Aorta (tissue), 5 donors: ENCODE measurements at regions not wholly inside any gene's neighbourhood (a gene's known extent, or its start where the extent isn't known, plus 50 kb on each side); places are given as distances from the start of the nearest gene placed in this dataset.

Source experiments
- ATAC-seq: fragments of 200-7000 bp; cut with Tn5 transposase; one replicate; pipeline ENCODE4 v1.9.1; 2022; ENCODE audit warnings: moderate library complexity; ENCODE audit not compliant: low FRiP score
- DNase-seq, 2 donors: peaks; one replicate each; pipeline ENCODE4 v3.0.0-alpha.2; 2020
- H3K27ac ChIP-seq, 2 donors: one replicate each; pipeline ENCODE4 v1.5.1; 2013; ENCODE audit warnings: low read length in 2 of 2, mild to moderate bottlenecking in 2 of 2, moderate library complexity in 2 of 2, control low read depth in 1 of 2, inconsistent platforms in 1 of 2, low read depth in 1 of 2
- H3K27me3 ChIP-seq, 2 donors: one replicate each; pipeline ENCODE4 v1.6.1; 2013; ENCODE audit warnings: control low read depth in 1 of 2, low read length in 1 of 2, mild to moderate bottlenecking in 1 of 2, moderate library complexity in 1 of 2; ENCODE audit not compliant: insufficient read depth in 2 of 2, control insufficient read depth in 1 of 2
- H3K36me3 ChIP-seq, 2 donors: one replicate each; pipeline ENCODE4 v1.6.1; 2013; ENCODE audit warnings: control low read depth in 1 of 2, low read length in 1 of 2, mild to moderate bottlenecking in 1 of 2; ENCODE audit not compliant: insufficient read depth in 2 of 2, control insufficient read depth in 1 of 2
- H3K4me1 ChIP-seq, 2 donors: one replicate each; pipeline ENCODE4 v1.6.1; 2013; ENCODE audit warnings: low read length in 2 of 2, control low read depth in 1 of 2, mild to moderate bottlenecking in 1 of 2, moderate library complexity in 1 of 2; ENCODE audit not compliant: insufficient read depth in 2 of 2, control insufficient read depth in 1 of 2
- H3K4me3 ChIP-seq, 2 donors: one replicate each; pipeline ENCODE4 v1.5.1; 2013; ENCODE audit warnings: low read length in 2 of 2, control low read depth in 1 of 2, mild to moderate bottlenecking in 1 of 2
- H3K9me3 ChIP-seq: one replicate; pipeline ENCODE4 v1.6.1; 2013; ENCODE audit warnings: mild to moderate bottlenecking, low read length; ENCODE audit not compliant: control insufficient read depth
- WGBS, 2 donors: extraction: QIAGEN DNeasy Blood & Tissue Kit; methylation state at CpG; one replicate each; pipeline ENCODE4 v1.1.7; 2013; 5-methylcytosine and 5-hydroxymethylcytosine counted together
- intact Hi-C, 2 donors: fragments of 100-400 bp; cut with DNase I; formaldehyde crosslinking; loops; one replicate each; pipeline versions ENCODE4 v1.14.2 to v1.15.0; 2022
- donor health status: healthy with polysubstance abuse.
- donor health status: Bipolar disorder and iron deficiency.
- donor health status: DM: no; HTN: no; CAD: no.
- donor health status: DM: no; HTN: no; CAD: no.
- donor health status: DM: yes; HTN: yes; CAD: no.

DNA sequence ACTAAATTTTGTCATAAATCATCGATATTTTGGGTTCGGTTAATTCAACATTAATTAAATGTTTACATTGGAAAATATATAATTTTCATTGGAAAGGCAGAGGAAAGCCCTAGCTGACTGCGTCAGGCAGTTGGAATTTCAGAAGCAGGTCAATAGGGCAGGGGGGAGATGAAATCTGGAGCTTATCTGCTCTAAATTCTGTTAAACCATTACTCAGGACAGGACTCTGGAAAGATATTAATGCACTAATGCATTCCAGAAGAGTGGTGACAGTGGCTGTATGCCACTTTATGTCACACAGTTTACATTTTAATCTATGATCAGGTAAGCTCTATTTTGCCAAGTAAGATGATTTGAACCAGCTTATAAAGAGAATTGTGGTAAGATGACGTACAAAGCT is 153.0 kb upstream of the B3GALT2 start:
- ATAC-seq = no peak

GRCh38 chr1:193338194-193338593 is 151.8 kb upstream of the B3GALT2 start:
- Histone ChIP-seq H3K4me3 (no peak overlapping the region), H3K36me3 (no peaks in the 10 kb centered on the region), H3K9me3 (peaks cover 5% of the 10 kb centered on the region), H3K4me1 (no peaks in the 10 kb centered on the region), H3K27me3 (no peaks in the 10 kb centered on the region), H3K27ac (no peak overlapping the region)
- WGBS, 2 donors = 21 to 25% methylated on average over 2 of the region's 2 CpGs
- DNase-seq (no peak), ATAC-seq (no peak)
- intact Hi-C loops = no loop called here

More for the DNA sequence above, 153.0 kb upstream of the B3GALT2 start:
- DNase-seq = no peak
- Histone ChIP-seq H3K4me1 (no peaks in the 10 kb centered on the region), H3K27ac (no peak overlapping the region), H3K27me3 (no peaks in the 10 kb centered on the region), H3K4me3 (no peak overlapping the region), H3K36me3 (no peaks in the 10 kb centered on the region), H3K9me3 (no peaks in the 10 kb centered on the region)
- intact Hi-C loops = no loop called here
- 52 to 55% methylated on average over 4 of the region's 4 CpGs for WGBS, 2 donors

- no peak for DNase-seq
- H3K4me3 ChIP-seq = no peak overlapping the region
- H3K27ac ChIP-seq = no peak overlapping the region
- peaks cover 5% of the 10 kb centered on the region for H3K9me3 ChIP-seq
- no peaks in the 10 kb centered on the region for H3K36me3 ChIP-seq
- H3K27me3 ChIP-seq = no peaks in the 10 kb centered on the region
- intact Hi-C loops = no loop called here
- 0 to 9% methylated on average over 1 of the region's 1 CpG for WGBS, 2 donors
- no peaks in the 10 kb centered on the region for H3K4me1 ChIP-seq
- no peak for ATAC-seq
Measured at GRCh38 chr1:193335806-193336428, 149.5 kb upstream of the B3GALT2 start.

- ATAC-seq (no peak), DNase-seq (no peak)
- Histone ChIP-seq H3K36me3 (no peaks in the 10 kb centered on the region), H3K4me1 (no peaks in the 10 kb centered on the region), H3K4me3 (no peak overlapping the region), H3K9me3 (peaks cover 6% of the 10 kb centered on the region), H3K27me3 (no peaks in the 10 kb centered on the region), H3K27ac (no peak overlapping the region)
- intact Hi-C loops = no loop called here
- 94 to 96% methylated on average over 3 of the region's 3 CpGs for WGBS, 2 donors
Measured at GRCh38 chr1:193333166-193333565, 146.8 kb upstream of the B3GALT2 start.

- no peak overlapping the region for H3K27ac ChIP-seq
- no peak overlapping the region for H3K4me3 ChIP-seq
- H3K4me1 ChIP-seq = no peaks in the 10 kb centered on the region
- WGBS, 2 donors = 99 to 100% methylated on average over 1 of the region's 1 CpG
- H3K9me3 ChIP-seq = peaks cover 2% of the 10 kb centered on the region
- H3K36me3 ChIP-seq = no peaks in the 10 kb centered on the region
- DNase-seq = no peak
- intact Hi-C loops = no loop called here
- H3K27me3 ChIP-seq = no peaks in the 10 kb centered on the region
- no peak for ATAC-seq
Measured at GRCh38 chr1:193326296-193326695, 139.9 kb upstream of the B3GALT2 start.

DNA sequence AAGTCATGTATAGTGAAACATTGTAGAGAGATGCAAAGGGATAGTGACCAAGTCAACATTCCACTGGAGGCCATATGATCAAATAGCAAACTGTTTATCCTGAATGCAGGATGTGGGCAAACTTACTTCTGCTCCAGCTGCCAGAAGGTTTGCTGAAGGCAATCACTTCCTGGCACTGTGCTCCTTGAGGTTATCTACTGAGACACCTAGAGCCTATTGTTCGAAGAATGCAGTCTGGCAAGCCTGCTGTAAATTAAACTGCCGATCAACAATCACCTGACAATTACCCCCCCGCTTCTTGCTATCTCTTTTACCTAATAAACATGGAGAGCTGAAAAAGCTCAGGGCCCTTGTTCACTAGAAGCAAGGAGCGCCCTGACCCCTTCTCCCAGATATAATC is 139.4 kb upstream of the B3GALT2 start:
- Histone ChIP-seq H3K36me3 (no peaks in the 10 kb centered on the region), H3K4me1 (no peaks in the 10 kb centered on the region), H3K9me3 (peaks cover 2% of the 10 kb centered on the region), H3K27me3 (no peaks in the 10 kb centered on the region), H3K27ac (no peak overlapping the region), H3K4me3 (no peak overlapping the region)
- WGBS, 2 donors = 95 to 97% methylated on average over 4 of the region's 4 CpGs
- intact Hi-C loops = no loop called here
- DNase-seq (no peak), ATAC-seq (no peak)

DNA sequence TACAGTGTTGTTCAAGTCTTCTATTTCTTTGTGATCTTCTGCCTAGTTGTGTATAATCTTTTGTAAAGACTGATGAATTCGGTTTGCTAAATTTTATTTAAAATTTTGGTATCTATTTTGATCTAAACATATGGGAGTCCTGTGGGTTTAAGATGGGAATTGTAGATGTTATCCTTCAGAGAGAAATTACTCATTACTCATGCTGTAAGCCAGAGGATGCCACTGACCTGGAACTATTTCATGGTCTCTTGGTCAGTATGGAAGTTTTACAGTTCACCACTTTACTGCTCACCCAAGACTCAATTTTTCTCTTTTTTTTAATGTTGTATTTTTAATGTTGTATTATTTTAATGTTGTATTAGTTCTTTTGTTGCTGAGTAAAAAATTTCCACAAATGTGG is 138.6 kb upstream of the B3GALT2 start:
- ATAC-seq (no peak), DNase-seq (no peak)
- WGBS, 2 donors = 92 to 96% methylated on average over 1 of the region's 1 CpG
- Histone ChIP-seq H3K27me3 (no peaks in the 10 kb centered on the region), H3K36me3 (no peaks in the 10 kb centered on the region), H3K27ac (no peak overlapping the region), H3K4me1 (no peaks in the 10 kb centered on the region), H3K9me3 (peaks cover 2% of the 10 kb centered on the region), H3K4me3 (no peak overlapping the region)
- intact Hi-C loops = no loop called here

- H3K4me1 ChIP-seq = no peaks in the 10 kb centered on the region
- H3K36me3 ChIP-seq = no peaks in the 10 kb centered on the region
- DNase-seq (no peak), ATAC-seq (no peak)
- H3K4me3 ChIP-seq = no peak overlapping the region
- 24 to 36% methylated on average over 2 of the region's 2 CpGs for WGBS, 2 donors
- no peaks in the 10 kb centered on the region for H3K27me3 ChIP-seq
- H3K9me3 ChIP-seq = no peaks in the 10 kb centered on the region
- no peak overlapping the region for H3K27ac ChIP-seq
- intact Hi-C loops = no loop called here
Measured at GRCh38 chr1:193322211-193322610, 135.8 kb upstream of the B3GALT2 start.

DNA sequence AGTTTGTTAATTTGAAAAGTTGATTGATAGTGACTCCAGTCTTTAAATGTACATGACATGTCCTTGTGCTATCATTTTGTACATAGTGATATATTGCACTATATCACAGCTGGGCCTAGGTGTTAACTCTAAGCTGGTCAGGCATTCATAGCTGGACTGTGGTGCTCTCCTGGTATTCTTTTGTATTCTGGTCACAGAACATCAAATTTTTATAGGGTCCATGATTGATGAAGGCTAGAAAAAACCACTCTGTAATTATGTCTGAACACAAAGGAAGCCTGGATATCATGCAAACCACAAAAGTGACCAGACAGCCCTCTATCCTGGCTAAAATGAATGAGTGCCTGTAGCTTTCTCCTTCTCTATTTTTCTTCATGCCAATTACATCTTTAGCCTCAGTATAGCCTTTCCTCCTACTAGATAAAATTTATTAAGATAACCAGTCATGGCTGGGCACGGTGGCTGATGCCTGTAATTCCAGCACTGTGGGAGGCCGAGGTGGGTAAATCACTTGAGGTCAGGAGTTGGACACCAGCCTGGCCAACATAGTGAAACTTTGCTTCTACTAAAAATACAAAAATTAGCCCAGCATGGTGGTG is 134.9 kb upstream of the B3GALT2 start:
- DNase-seq (no peak), ATAC-seq (no peak)
- no peaks in the 10 kb centered on the region for H3K36me3 ChIP-seq
- intact Hi-C loops = no loop called here
- no peaks in the 10 kb centered on the region for H3K9me3 ChIP-seq
- no peaks in the 10 kb centered on the region for H3K4me1 ChIP-seq
- H3K27me3 ChIP-seq = no peaks in the 10 kb centered on the region
- no peak overlapping the region for H3K4me3 ChIP-seq
- H3K27ac ChIP-seq = no peak overlapping the region
- 82 to 89% methylated on average over 2 of the region's 2 CpGs for WGBS, 2 donors
